GM19328 (cell line): ENCODE measurements at regions not wholly inside any gene's neighbourhood (a gene's known extent, or its start where the extent isn't known, plus 50 kb on each side); places are given as distances from the start of the nearest gene placed in this dataset.

Experiments used
- ATAC-seq: cut with Tn5 transposase; IDR thresholded peaks from one replicate; pipeline ENCODE4 v1.9.1; 2021; ENCODE audit warnings: mild to moderate bottlenecking, moderate library complexity; ENCODE audit not compliant: unreplicated experiment

DNA sequence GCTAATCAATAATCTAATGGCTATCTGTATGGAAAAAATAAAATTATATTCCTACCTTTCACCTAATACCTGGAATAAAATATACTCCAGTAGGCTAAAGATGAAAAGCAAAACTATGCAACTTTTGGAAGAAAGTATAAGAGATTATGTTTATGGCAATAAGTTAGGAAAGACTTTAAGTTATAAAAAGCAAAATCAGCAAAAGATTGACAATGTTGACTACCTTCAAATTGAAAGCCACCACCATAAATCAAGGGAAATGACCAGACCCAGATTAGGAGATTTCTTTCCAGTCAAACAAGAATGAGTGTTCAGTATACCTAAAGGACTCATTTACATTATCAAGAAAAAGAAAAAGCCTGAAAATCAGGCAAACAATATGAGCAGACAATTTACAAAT, 159.1 kb upstream of the ZBED5 start:
- no peak for ATAC-seq

DNA sequence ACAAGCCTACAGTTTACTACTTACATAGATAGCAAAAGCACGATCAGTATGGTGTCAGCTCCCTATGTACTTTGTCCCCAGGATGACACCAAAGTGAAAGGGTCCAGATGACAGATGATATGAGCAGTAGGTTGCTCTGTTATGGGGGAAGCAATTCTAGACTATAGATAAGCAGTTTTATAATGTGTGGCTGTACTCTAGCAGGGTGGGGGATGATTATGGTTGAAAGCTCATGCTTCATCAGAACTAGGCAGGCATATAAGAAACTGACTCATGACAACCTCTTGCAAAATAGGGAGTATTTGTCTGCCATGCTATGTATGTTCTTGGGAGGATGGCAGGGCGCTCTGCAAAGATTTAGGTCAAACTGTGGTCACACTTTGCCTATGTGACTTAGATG, 158.2 kb upstream of the ZBED5 start:
- ATAC-seq: no peak

DNA sequence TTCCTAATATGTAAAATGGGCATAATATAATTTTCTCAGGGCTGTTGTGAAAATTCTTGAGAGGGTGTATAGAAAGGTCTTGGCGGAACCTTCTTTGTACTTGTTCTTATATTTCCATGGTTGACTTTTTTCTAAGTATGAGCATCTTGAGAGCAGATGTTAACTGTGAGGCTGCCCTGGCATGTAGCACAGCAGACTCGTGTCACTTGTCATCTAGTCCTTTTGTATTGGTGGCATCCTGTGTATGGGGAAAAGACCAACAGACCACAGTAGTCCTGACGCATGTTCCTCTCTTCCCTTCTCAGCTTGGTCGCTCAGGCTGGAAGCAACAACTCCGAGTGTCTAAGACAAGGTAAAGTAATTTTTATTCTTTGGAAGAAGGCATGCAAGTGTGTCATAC, 153.8 kb upstream of the ZBED5 start:
- no peak for ATAC-seq

DNA sequence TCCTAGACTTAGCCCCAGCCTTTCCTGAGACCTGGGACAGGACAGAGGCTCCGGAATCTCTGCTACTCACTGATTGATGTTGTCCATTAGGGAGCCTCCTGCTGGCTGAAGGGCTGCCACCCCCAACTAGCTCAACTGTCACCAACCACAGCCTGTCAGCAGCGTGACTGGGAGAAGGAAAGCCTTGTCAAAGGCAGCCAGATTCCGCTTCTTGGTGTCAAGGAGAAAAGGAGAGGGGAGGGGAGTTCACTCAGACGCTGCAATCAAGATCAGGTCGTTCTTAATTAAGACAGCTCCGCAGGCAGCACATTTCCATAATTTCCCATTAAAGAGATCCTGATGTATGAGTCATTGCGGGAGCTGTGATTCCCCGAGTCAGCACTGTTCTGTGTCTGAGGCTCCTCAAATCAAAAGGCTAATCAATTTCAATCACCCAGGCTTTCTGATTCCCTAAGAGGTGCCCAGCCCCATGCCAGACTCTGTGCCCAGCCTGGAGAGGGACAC, 152.8 kb upstream of the ZBED5 start:
- ATAC-seq: no peak

DNA sequence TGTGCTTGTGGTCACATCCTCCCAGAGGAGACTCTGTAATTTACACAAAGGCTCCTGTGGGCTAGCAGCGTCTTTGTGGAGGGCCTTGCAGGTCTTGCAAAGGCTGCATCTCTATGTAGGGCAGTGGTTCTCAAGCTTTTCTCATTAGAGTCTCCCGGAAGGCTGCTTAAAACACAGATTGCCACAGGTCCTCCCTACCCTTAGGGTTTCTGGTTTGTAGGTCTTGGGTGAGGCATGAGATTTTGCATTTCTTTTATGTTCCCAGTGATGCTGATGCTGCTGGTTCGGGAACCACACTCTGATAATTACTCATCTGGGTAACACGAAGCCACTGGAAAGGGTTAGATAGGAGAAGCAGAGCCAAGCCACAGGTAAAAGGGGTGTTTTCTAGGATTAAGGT, 151.3 kb upstream of the ZBED5 start:
- ATAC-seq: no peak

DNA sequence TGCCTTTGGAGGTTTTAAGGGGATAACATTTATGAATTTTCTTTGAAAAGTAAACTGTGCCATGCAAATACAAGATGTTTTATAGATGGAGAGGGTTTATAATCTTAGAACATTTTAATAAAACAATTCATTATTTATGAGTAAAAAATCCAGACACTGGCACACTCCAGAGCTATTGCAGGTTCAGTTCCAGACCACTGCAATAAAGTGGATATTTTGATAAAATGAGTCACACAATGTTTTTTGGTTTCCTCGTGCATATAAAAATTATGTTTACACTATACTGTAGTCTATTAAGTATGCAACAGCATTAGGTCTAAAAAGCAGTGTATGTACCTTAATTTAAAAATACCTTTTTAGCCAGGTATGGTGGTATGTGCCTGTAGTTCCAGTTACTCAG, 146.2 kb upstream of the ZBED5 start:
- ATAC-seq: no peak

DNA sequence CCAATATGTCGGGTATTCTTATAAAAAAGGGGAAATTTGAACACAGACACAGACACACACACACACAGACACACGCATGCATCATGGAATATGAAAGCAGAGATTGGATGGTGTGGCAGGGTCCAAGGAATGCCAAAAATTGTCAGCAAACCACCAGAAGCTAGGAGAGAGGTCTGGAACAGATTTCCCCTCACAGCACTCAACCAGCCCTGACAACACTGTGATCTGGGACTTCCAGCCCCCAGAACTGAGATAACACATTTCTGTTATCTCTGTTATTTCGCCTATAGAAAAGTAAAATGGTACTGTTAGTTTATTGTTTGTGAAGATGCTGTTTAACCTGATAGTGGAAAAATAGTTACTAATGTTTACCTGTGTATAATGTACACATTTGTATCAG, 145.4 kb upstream of the ZBED5 start:
- ATAC-seq: no peak

DNA sequence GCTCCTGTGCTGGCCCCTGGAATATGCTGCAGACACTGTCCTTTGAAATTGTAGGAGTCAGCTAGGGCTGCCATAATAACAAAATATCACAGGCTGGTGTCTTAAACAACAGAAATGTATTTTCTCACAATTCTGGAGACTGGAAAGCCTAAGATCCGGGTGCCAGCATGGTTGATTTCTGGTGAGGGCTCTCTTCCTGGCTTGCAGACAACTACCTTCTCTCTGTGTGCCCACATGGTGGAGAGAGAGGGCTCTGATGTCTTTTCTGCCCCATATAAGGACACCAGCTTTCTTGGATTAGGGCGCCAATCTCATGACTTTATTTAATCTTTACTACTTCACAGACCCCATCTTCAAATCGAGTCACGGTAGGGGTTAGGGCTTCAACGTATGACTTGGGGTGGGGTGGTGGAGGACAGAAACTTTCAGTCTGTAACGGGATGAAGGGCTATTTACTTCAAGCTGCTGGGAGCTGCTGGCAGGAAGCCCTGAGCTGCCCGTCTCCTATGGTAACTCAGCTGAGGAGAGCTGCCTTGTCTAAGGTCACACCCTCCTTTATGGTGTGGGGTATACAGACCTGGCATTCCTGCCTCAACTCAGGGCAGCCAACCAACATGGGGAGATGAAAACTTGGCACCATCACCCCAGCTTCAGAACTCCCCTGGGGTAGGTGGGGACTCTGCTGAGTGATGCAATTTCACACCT, 142.9 kb upstream of the ZBED5 start:
- ATAC-seq: no peak

DNA sequence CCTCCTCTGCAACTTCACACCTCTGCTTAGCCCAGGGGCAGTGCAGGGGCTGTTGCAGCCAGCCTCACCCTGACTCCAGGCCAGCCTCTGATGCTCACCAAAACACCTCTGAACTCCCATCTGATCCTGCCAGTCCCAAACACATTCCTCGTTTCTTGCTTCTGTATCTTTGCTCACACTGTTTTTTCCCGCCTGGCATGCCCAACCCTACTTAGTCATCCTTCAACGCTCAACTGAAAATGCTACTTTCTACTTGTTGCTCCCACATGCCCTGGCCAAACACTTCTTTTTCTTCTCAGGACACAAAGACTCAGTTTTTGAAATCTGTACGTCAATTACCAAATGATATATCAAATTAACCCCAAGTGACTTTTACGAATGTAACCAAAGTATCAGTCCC, 140.8 kb upstream of the ZBED5 start:
- no peak for ATAC-seq

DNA sequence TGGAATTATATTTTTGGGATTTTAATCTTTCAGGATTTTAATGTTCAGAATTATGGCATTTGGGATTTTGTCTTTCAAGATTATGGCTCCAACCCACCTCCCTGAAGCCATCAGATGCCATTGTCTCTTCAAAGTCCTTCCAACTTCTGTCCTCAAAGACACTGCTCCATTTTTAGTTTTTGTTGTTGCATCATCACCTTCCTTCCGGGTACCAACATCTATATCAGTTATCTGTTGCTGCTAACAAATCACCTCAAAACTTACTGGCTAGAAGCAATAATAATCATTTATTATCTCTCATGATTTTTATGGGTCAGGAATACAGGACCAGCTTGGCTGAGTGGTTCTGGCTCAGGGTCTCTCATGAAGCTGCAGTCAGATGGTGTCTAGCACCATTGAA, 138.8 kb upstream of the ZBED5 start:
- ATAC-seq: no peak

DNA sequence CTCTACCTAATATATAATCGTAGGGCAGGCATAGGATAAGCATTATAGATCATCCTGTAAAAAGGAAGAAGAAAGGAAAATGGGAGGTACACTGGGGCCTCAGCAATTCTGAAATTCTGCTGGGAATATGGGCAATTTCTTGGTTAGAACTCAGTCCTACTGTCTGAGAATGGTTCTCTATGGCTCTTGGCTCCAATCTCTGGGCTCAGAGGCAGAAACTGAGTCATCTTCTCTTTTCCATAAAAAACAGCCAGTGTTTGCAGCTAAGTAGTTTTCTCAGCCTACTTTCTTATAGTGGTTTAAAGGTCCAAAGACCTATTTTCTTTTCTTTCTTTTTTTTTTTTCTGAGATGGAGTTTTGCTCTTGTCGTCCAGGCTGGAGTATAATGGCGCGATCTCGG, 135.8 kb upstream of the ZBED5 start:
- ATAC-seq: no peak

DNA sequence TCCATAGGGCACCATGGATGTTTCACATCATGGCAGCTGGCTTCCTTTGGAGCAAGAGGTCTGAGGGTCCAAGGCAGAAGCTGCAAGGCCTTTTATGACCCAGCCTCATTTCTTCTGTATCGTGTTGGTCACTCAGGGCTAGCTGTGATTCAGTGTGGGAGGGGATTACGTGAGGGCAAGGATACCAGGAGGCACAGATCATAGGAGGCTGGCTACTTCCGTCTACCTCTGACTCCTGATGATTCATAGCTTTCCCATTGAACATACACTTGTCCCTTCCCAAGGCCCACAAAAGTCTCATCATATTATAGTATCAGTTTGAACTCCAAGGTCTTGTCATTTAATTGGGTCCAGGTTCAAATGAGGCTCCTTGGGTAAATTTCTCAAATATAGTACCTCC, 135.3 kb upstream of the ZBED5 start:
- no peak for ATAC-seq

DNA sequence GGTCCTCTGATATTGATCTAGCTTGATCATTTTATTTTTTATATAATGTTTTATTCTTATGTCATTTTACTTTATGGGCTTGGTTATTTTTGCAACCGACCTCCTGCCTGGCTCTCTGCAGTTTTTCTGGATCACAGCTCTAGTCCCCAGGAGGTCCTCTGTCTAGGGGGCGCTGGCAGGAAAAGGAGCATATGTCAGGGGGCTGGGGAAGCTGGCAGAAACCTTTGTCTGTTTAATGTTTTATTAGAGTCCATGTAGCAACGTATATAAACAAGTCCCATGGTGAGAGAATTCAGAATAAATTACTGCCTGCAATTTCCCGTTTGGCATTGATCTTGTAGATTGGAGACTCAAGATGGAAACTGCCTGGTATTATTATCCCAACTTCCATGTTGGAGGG, 133.5 kb upstream of the ZBED5 start:
- ATAC-seq: no peak

DNA sequence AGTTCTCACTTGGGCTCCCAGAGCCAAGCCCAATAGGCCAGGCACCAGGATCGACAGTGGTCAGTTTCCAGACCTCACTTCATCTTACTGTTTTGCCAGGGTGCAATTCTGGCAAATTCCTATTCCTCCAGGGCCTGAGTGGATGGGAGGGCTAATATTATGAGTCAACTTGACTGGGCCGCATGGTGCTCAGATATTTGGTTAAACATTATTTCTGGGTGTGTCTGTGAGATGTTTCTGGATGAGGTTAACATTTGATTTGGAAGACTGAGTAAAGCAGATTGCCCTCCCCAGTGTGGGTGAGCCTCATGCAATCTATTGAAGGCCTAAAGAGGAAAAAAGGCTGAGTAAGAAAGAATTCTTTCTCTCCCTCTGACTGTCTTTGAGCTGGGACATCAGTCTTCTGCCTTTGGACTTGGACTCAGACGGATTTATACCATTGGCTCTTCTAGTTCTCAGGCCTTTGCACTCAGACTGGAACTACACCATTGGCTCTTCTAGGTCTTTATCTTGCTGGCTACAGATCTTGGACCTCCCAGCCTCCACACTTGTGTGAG, 132.9 kb upstream of the ZBED5 start:
- no peak for ATAC-seq

DNA sequence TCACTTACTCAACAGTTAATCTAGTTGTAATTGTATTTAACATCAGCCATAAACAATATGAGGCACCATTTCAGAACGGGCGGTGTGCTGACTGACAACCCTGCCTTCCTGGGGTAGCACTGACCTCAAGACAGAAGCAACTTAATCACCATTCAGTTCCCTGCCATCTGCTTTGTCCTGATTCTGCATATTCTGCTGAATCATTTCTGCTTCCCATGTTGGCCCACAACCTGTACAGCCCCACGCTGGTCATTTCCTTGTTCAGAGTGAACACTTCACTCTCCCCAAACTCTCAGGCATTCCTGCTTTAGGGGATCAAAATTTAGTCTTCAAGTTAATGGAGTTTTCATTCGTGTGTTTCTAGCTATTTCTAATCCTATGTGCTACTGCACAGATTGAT, 132.3 kb upstream of the ZBED5 start:
- no peak for ATAC-seq

DNA sequence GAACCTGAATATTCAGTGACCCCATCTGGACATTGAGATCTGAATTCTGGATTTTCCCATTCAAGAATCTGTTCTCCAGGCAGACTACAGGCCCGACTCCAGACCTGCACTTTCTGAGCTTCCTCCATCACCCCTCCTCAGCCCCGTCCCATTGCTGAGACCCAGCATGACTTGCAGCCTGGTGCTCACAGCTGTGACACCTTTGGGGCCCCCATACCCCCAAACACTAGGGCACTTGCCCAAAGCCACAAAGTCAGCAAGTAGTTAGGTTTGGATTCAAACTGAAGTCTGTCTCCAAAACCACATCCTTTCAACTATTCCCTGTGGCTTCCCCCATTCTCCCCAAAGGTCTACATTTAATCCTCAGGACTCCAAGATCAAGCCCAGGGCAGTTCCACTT, 128.2 kb upstream of the ZBED5 start:
- ATAC-seq: no peak

DNA sequence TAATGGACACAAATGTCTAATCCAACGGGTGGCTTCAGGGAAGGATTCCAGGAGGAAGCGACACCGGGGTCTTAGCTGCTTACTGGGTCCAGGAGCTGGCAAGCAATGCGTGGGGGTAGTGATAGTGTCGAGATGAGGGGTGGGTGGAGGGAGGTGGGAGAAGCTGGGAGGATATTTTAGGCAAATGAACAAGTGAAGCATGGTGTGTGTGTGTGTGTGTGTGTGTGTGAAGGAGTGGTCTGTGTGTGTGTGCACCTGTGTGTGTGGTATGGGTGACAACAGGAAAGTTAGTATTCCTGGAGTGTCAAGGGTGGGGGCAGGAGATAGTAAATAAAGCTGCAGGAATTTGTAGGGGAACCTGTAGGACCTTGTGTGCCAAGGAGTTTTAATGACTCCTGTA, 126.9 kb upstream of the ZBED5 start:
- ATAC-seq: no peak

DNA sequence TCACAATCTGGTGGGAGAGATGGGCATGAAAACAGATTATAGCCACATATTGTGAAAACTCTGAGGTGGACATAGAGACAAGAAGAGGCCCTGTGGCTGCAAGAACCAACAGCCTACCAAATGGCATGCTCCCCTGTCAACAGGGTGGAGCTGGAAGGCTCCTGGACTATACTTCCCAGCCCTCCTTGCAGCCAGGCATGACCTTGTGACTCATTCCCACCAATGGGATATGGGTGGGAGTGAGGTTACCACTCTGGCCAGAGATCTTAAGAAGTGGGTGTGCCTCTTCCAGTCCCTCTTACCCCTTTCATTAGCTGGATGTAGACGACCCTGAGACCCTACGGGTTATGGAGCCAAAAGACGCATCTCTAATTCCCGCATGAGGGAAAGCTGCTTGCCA, 126.4 kb upstream of the ZBED5 start:
- no peak for ATAC-seq

DNA sequence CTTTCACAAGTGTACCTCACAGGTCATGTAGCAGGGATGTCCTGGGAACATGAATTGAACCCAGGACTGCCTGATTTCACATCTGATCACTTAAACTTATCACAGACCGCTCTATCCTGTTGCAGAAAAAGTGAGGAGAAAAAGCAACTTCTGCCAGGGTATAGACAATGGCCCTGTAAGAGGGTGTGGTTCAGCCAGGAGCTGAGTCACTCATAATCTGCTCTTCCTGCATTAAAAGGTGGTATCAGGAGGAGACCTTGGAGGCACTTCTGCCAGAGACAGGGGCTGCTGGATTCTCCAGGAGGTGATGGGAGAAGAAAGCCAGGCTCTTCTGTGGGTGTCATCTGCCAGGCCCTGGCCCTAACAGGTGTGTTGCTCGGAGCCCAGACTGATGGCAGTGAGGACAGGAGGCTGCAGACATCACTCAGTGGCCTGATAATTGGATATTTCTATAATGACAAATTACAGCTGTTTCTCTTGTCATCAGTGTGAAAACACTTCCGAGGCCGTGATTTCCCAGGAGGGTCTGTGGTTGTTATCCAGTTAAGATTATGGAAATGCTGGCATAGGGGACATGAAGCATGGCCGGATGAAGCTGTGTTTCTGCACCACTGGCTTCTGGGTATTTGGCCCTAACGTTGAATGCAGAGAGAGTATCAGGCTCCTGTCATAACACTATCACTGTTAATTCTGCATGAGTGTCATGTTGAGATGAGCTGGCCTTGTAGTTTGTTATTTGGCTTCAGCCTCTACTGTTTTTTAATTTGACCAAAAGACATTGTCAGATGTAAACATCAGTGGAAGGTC, 125.1 kb upstream of the ZBED5 start:
- ATAC-seq: no peak

DNA sequence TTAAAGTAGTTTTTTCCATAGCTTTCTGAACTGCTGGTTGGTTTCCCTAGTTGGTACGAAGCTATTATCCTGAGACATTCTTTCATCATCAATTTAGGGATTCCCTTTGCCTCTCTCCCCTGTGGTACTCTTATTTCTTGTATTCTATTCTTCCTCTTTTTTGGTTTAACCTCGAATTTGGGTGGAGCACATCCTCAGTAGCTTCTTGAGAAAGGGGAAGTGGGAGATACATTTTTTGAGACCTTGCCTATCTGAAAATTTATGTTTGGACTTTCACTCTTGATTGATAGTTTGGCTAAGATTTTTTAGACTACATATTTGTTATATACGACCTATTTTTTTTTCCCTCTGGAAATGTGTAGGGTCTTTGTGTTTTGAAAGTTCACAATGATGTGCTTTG, 121.7 kb upstream of the ZBED5 start:
- ATAC-seq: no peak

DNA sequence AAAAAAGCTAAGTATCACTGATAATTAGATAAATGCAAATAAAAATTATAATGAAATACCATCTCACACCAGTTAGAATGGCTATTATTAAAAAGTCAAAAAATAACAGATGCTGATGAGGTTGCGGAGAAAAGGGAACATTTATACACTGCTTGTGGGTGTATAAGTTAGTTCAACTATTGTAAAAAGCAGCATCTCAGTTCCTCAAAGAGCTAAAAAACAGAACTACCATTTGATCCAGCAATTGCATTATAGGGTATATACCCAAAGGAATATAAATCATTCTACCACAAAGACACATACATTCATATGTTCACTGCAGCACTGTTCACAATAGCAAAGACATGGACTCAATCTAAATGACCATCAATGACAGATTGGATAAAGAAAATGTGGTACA, 120.3 kb upstream of the ZBED5 start:
- no peak for ATAC-seq

DNA sequence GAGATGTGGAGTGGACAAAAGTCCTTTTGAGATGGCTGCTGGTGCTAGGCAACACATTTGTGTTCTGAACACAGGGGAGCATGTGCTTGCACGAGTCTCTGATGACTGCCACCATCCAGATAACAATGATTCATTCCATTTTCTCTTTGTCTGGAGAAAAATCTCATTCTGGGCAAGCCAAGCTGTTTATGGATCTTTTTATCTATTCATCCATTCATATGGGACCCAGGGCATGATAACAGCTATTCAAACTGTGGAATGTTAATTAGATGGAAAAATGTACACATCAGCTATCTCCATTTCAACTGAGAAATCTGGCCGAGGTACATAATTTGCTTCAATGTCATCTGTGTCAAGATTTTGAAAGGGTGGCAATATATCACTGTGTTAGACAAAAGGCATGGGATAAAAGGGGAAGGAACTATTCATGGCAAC, 117.5 kb upstream of the ZBED5 start:
- ATAC-seq: no peak
